Transverse colon (tissue), 4 donors: ENCODE measurements at regions not wholly inside any gene's neighbourhood (a gene's known extent, or its start where the extent isn't known, plus 50 kb on each side); places are given as distances from the start of the nearest gene placed in this dataset.

Experiments used
- EP300 ChIP-seq: sonication (generic); formaldehyde crosslinking; IDR thresholded peaks from one replicate; pipeline ENCODE4 v1.6.1; 2017; ENCODE audit warnings: antibody characterized with exemption, low read depth
- POLR2A ChIP-seq: fragments of 450-650 bp; IDR thresholded peaks from one replicate; pipeline ENCODE4 v1.6.1; 2016; ENCODE audit warnings: antibody characterized with exemption, mild to moderate bottlenecking, moderate library complexity
- POLR2AphosphoS5 ChIP-seq, 3 donors: sonication (generic); formaldehyde crosslinking; IDR thresholded peaks; one replicate each; pipeline ENCODE4 v1.6.1; 2016; ENCODE audit warnings: antibody characterized with exemption in 3 of 3
- TF ChIP-seq, protein P1 (sequence below), 5 experiments: fragments of 200-600 bp in 3 of 5; fragments of 450-650 bp in 2 of 5; sonication (generic) in 3 of 5; IDR thresholded peaks; 1 replicate in 2 of 5; 2 replicates in 3 of 5; pipeline ENCODE4 v1.5.1; 2016 to 2017; ENCODE audit warnings: antibody characterized with exemption in 5 of 5, inconsistent platforms in 3 of 5, mild to moderate bottlenecking in 2 of 5, moderate library complexity in 1 of 5

DNA sequence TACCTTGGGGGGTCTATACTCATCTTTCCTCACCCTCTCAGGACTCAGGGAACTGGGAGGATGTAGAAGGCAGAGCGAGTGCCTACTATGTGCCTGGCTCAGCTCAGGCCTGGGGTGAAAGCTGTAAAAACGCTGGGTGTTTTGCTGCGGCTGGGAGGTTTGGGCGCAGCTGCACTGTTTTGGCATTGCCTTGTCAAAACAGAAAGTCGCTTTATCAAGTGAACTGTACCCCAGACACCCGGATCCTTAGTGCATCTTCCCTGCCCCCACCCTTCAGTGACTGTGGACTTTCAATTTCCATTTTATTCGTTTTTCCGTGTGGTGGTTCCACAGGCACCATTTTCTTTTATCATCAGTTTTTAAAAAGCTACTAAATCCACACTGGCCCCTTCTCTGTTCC, 86.7 kb upstream of the ZNF716 start:
- TF ChIP-seq, protein P1, sequence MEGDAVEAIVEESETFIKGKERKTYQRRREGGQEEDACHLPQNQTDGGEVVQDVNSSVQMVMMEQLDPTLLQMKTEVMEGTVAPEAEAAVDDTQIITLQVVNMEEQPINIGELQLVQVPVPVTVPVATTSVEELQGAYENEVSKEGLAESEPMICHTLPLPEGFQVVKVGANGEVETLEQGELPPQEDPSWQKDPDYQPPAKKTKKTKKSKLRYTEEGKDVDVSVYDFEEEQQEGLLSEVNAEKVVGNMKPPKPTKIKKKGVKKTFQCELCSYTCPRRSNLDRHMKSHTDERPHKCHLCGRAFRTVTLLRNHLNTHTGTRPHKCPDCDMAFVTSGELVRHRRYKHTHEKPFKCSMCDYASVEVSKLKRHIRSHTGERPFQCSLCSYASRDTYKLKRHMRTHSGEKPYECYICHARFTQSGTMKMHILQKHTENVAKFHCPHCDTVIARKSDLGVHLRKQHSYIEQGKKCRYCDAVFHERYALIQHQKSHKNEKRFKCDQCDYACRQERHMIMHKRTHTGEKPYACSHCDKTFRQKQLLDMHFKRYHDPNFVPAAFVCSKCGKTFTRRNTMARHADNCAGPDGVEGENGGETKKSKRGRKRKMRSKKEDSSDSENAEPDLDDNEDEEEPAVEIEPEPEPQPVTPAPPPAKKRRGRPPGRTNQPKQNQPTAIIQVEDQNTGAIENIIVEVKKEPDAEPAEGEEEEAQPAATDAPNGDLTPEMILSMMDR (IDR thresholded peaks at IDR 0.05), result no peak
- TF ChIP-seq POLR2A (no peak), POLR2AphosphoS5 (IDR thresholded peaks at IDR 0.05) (no peak), EP300 (no peak)
